ENCODE measurements at regions not wholly inside any gene's neighbourhood (a gene's known extent, or its start where the extent isn't known, plus 50 kb on each side); places are given as distances from the start of the nearest gene placed in this dataset.

GRCh38 chr4:156568041-156568440, 403.6 kb downstream of the PDGFC start:
- no peak for TF ChIP-seq POLR2A (IDR thresholded peaks at IDR 0.05; ENCODE audit: low read depth)
- TF ChIP-seq CTCF (IDR thresholded peaks at IDR 0.05), result no peak
- TF ChIP-seq POLR2AphosphoS5 (IDR thresholded peaks at IDR 0.05), result no peak

Measured in esophagus muscularis mucosa (tissue), 3 donors.